Left ventricle myocardium inferior (tissue), 1 donor: ENCODE measurements at regions not wholly inside any gene's neighbourhood (a gene's known extent, or its start where the extent isn't known, plus 50 kb on each side); places are given as distances from the start of the nearest gene placed in this dataset.
A peak's percentile ranks its signal among the peaks of the same experiment; 100 is the strongest.

Source experiments
- DNase-seq: peaks from one replicate; pipeline ENCODE4 v3.0.0-alpha.2; 2020
- H3K27ac ChIP-seq: fragments of 200-600 bp; replicated peaks from 2 replicates; pipeline ENCODE4 v1.8.0; 2021
- H3K27me3 ChIP-seq: fragments of 200-600 bp; 2 replicates; pipeline ENCODE4 v1.8.0; 2021; ENCODE audit warnings: low read depth
- H3K36me3 ChIP-seq: fragments of 200-600 bp; 2 replicates; pipeline ENCODE4 v1.8.0; 2021
- H3K4me1 ChIP-seq: fragments of 200-600 bp; 2 replicates; pipeline ENCODE4 v1.8.0; 2021
- H3K4me3 ChIP-seq: fragments of 200-600 bp; 2 replicates; pipeline ENCODE4 v1.8.0; 2021; ENCODE audit warnings: mild to moderate bottlenecking, moderate library complexity
- H3K9me3 ChIP-seq: fragments of 200-600 bp; replicated peaks from 2 replicates; pipeline ENCODE4 v1.8.0; 2021
- CTCF ChIP-seq: fragments of 200-600 bp; IDR thresholded peaks from 2 replicates; pipeline ENCODE4 v1.8.0; 2021; ENCODE audit warnings: antibody characterized with exemption, mild to moderate bottlenecking, borderline replicate concordance
- intact Hi-C: fragments of 100-400 bp; cut with micrococcal nuclease; formaldehyde crosslinking; loops from one replicate; pipeline ENCODE4 v1.11.0; 2022
- donor health status: DM: no; HTN: yes; CAD: no; lungs with severe emphysema.

DNA sequence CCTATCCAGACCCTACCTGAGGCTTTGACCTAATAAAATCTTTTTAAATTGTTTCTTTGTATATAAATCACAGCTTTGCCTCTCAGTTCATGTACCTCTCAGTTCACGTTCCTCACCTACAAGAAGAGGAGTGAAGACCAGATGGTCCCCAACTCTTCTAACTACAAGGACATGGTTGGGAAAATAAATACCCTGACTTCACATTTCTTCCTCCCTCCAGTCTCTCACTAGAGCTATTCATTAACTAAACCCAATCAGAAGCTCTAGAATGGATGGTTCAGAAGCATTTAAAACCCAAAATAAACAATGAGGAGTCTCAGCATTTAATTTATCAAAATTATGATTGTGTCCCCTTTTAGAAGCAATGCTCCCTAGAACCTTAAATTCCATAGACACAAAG lies 97.3 kb upstream of the AGTR1 start:
- TF ChIP-seq CTCF, result no peak
- Histone ChIP-seq H3K9me3 (no peaks in the 10 kb centered on the region), H3K36me3 (no peaks in the 10 kb centered on the region), H3K4me1 (no peaks in the 10 kb centered on the region), H3K4me3 (no peak overlapping the region), H3K27ac (no peak overlapping the region), H3K27me3 (no peaks in the 10 kb centered on the region)
- intact Hi-C loops, result no loop called here
- no peak for DNase-seq

DNA sequence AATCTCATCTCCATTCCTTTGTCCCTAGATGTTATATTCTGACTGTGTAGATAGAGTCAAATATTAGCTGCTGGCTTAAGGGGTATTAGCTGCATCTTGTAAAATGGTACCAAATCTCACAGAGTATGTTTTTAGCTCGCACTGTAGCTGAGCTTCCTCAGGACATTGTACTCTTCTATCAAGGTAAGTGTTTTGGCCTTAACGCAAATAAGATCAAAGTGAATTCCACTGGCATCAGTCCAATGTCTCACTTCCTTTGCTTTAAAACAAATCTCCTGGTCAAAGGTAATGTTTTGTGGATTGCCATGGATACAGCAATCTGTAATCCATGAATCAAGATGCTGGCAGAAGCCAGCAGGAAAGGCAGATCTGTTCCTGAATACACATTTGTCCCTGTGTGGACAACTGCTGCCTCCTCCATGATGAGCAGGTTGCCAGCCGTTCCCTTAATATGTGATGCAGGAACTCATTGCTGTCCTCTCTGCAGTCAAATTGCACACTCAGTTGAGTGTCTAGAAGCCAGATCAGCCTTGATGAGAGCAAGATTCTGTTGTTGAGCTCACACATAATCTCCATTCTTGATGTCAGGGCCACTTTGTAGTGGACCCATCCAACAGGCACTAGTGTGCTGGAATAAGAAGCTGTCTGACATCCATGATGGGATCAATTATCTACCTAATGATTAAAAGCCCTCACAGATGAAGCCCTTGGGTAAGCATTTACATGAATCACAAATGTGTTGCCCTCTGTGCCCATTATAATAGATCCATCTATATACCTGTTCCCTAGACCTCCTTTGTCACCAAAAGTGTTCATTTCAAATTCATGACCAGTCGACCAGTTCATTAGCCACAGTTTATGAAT lies 96.6 kb upstream of the AGTR1 start:
- no peaks in the 10 kb centered on the region for H3K36me3 ChIP-seq
- no peak for DNase-seq
- intact Hi-C loops, result no loop called here
- no peak for TF ChIP-seq CTCF
- H3K27me3 ChIP-seq, result no peaks in the 10 kb centered on the region
- no peaks in the 10 kb centered on the region for H3K9me3 ChIP-seq
- H3K4me1 ChIP-seq, result peaks cover 2% of the 10 kb centered on the region
- no peak overlapping the region for H3K27ac ChIP-seq
- no peak overlapping the region for H3K4me3 ChIP-seq

DNA sequence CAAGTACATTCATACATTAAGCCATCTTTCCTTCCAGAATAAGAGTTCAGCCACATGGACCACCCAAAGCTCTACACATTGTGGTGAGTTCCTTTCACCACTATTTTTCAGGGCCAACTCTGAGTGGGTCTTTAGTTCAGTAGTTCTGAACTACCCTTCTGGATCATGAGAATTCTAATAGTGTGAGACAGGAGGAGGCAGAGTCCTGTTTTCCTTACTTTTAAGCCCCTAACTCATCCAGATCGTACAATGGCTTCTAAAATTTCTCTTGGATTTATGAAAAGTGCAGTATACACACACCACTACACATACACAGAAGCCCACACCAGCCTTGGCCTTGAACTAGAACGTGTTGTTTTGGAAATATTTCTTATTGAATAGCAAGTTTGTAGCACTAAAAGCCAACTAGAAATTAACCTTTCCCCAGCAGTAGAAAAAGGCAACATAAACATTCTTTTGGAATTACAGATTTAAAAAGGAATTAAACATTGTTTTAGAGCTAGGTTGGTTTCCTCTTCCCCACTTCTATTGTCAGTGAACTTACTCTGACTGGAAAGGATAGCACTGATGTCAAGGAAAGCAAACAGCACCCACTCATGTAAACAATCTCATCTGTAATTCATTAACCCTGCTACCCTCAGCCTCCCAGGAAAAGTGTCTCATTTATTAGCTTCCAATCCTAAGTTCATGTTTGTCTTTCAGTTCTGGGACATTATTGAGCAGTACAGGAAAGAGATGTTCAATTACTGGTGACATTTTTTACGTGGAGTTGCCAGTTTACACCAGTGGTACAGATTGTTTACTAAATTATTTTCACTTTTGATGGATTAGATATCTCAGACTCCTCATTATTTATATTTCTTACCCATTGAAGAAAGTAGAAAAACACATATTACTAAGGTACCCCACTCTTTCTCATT lies 95.7 kb upstream of the AGTR1 start:
- H3K27me3 ChIP-seq, result no peaks in the 10 kb centered on the region
- no peak overlapping the region for H3K4me3 ChIP-seq
- H3K4me1 ChIP-seq, result peaks cover 10% of the 10 kb centered on the region
- no peaks in the 10 kb centered on the region for H3K9me3 ChIP-seq
- TF ChIP-seq CTCF, result no peak
- no peaks in the 10 kb centered on the region for H3K36me3 ChIP-seq
- intact Hi-C loops, result no loop called here
- DNase-seq, result no peak
- H3K27ac ChIP-seq, result no peak overlapping the region

- DNase-seq, result peak; percentile 17
- Histone ChIP-seq H3K4me1 (peaks cover 10% of the 10 kb centered on the region), H3K27me3 (no peaks in the 10 kb centered on the region), H3K4me3 (no peak overlapping the region), H3K36me3 (no peaks in the 10 kb centered on the region), H3K27ac (peak overlapping the region; percentile 37), H3K9me3 (peaks cover 9% of the 10 kb centered on the region)
- intact Hi-C loops, result no loop called here
- no peak for TF ChIP-seq CTCF
Measured at GRCh38 chr3:148604270-148605085, 93.2 kb upstream of the AGTR1 start.

DNA sequence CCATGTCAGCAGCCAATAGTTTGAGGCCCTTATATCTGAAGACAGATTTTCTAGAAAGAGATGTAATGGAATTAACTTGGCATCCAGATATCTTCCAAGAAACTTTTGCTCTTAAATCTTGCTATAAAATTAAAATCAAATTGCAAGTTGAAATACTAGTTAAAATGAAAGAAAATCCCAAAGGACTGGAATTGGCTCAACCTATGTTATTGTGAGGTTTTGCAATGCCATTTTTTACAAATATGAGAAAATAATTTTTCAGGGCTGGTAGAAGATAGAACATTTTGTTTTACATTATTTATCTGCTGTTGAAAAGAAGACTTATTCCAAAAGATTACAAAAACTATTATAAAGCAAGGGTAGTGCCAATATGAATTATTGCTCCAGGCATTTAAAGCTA lies 92.2 kb upstream of the AGTR1 start:
- Histone ChIP-seq H3K4me3 (no peak overlapping the region), H3K27me3 (no peaks in the 10 kb centered on the region), H3K9me3 (peaks cover 9% of the 10 kb centered on the region), H3K27ac (peak overlapping the region; percentile 48), H3K36me3 (no peaks in the 10 kb centered on the region), H3K4me1 (peaks cover 10% of the 10 kb centered on the region)
- intact Hi-C loops, result no loop called here
- TF ChIP-seq CTCF, result no peak
- no peak for DNase-seq
